Thyroid gland (tissue), 4 donors: ENCODE measurements at regions not wholly inside any gene's neighbourhood (a gene's known extent, or its start where the extent isn't known, plus 50 kb on each side); places are given as distances from the start of the nearest gene placed in this dataset.

Source experiments
- CTCF ChIP-seq, 6 experiments: fragments of 200-600 bp in 3 of 6; fragments of 450-650 bp in 3 of 6; sonication (generic) in 3 of 6; IDR thresholded peaks; one replicate each; pipeline ENCODE4 v1.5.1; 2016 to 2019; ENCODE audit warnings: antibody characterized with exemption in 6 of 6, mild to moderate bottlenecking in 2 of 6, inconsistent platforms in 1 of 6, moderate library complexity in 1 of 6
- POLR2A ChIP-seq, 2 donors: fragments of 450-650 bp; IDR thresholded peaks; one replicate each; pipeline ENCODE4 v1.6.1; 2017; ENCODE audit warnings: antibody characterized with exemption in 2 of 2, mild to moderate bottlenecking in 2 of 2, moderate library complexity in 1 of 2

DNA sequence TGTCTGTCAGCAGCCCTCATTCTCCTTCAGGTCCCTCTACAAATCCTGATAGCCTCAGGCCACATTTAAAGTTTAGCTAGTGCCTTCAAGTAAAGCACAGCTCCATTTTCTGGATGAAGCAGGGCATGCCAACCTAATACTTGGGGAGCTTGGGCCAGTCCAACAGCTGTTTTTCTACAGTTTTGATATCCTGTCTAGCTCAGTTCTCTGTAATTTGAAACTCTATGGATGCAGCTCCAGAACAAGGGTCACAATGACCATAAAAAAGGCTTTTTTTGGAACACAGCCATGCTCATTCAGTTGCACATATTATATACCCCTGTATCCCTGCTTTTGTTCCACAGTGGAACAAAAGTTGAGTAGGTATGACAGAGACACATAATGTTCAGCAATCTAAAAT lies 373.5 kb downstream of the SUCLG1 start:
- no peak for TF ChIP-seq CTCF (IDR thresholded peaks at IDR 0.05)
- TF ChIP-seq POLR2A (IDR thresholded peaks at IDR 0.05) = no peak
